ENCODE measurements at regions not wholly inside any gene's neighbourhood (a gene's known extent, or its start where the extent isn't known, plus 50 kb on each side); places are given as distances from the start of the nearest gene placed in this dataset.

GRCh38 chr1:78224861-78225552 lies 179.2 kb downstream of the GIPC2 start:
- 50 to 73% (median 64%) methylated on average over 3 of the region's 3 CpGs for WGBS, 4 donors

GRCh38 chr1:78226784-78227183 lies 181.0 kb downstream of the GIPC2 start:
- no peaks in the 10 kb centered on the region for H3K9me3 ChIP-seq (replicated peaks in 1 of 3)
- no peak for DNase-seq
- no peak overlapping the region for H3K27ac ChIP-seq
- H3K36me3 ChIP-seq (replicated peaks in 1 of 2), result no peaks in the 10 kb centered on the region
- 80 to 93% (median 89%) methylated on average over 3 of the region's 3 CpGs for WGBS, 4 donors
- H3K4me3 ChIP-seq, result no peak overlapping the region
- intact Hi-C loops (cut with DNase I), result no loop called here
- H3K4me1 ChIP-seq (replicated peaks in 1 of 2), result no peaks in the 10 kb centered on the region
- TF ChIP-seq CTCF (IDR thresholded peaks at IDR 0.05) (no peak), POLR2A (IDR thresholded peaks at IDR 0.05) (no peak)
- H3K27me3 ChIP-seq, result no peaks in the 10 kb centered on the region

More at GRCh38 chr1:78224861-78225552, 179.2 kb downstream of the GIPC2 start:
- no peak for DNase-seq
- no peak overlapping the region for H3K27ac ChIP-seq
- intact Hi-C loops (cut with DNase I), result no loop called here
- H3K4me3 ChIP-seq, result no peak overlapping the region
- TF ChIP-seq CTCF (IDR thresholded peaks at IDR 0.05) (no peak), POLR2A (IDR thresholded peaks at IDR 0.05) (no peak)
- no peaks in the 10 kb centered on the region for H3K36me3 ChIP-seq (replicated peaks in 1 of 2)
- no peaks in the 10 kb centered on the region for H3K4me1 ChIP-seq (replicated peaks in 1 of 2)
- peaks cover 0 to 5% (median 0%) of the 10 kb centered on the region in 3 donors for H3K9me3 ChIP-seq (replicated peaks in 1 of 3)
- no peaks in the 10 kb centered on the region for H3K27me3 ChIP-seq

- Histone ChIP-seq H3K4me3 (no peak overlapping the region), H3K9me3 (replicated peaks in 1 of 3) (no peaks in the 10 kb centered on the region), H3K36me3 (replicated peaks in 1 of 2) (no peaks in the 10 kb centered on the region), H3K27me3 (no peaks in the 10 kb centered on the region), H3K27ac (no peak overlapping the region), H3K4me1 (replicated peaks in 1 of 2) (no peaks in the 10 kb centered on the region)
- TF ChIP-seq POLR2A (IDR thresholded peaks at IDR 0.05), result no peak
- no peak for TF ChIP-seq CTCF (IDR thresholded peaks at IDR 0.05)
- 77 to 80% (median 79%) methylated on average over 6 of the region's 6 CpGs for WGBS, 4 donors
- no peak for DNase-seq
- intact Hi-C loops (cut with DNase I), result no loop called here
Observed at GRCh38 chr1:78227705-78228635, 182.2 kb downstream of the GIPC2 start.

GRCh38 chr1:78229344-78229743 lies 183.6 kb downstream of the GIPC2 start:
- intact Hi-C loops (cut with DNase I), result no loop called here
- no peak for DNase-seq
- no peak overlapping the region for H3K4me3 ChIP-seq
- H3K4me1 ChIP-seq (replicated peaks in 1 of 2), result no peaks in the 10 kb centered on the region
- no peak overlapping the region for H3K27ac ChIP-seq
- no peaks in the 10 kb centered on the region for H3K9me3 ChIP-seq (replicated peaks in 1 of 3)
- TF ChIP-seq POLR2A (IDR thresholded peaks at IDR 0.05) (no peak), CTCF (IDR thresholded peaks at IDR 0.05) (no peak)
- WGBS, 4 donors, result 71 to 74% (median 72%) methylated on average over 3 of the region's 3 CpGs
- no peaks in the 10 kb centered on the region for H3K27me3 ChIP-seq
- H3K36me3 ChIP-seq (replicated peaks in 1 of 2), result no peaks in the 10 kb centered on the region

All from adrenal gland (tissue), 9 donors.